ENCODE measurements at regions not wholly inside any gene's neighbourhood (a gene's known extent, or its start where the extent isn't known, plus 50 kb on each side); places are given as distances from the start of the nearest gene placed in this dataset.
A peak's percentile ranks its signal among the peaks of the same experiment; 100 is the strongest.

GRCh38 chr11:119920666-119921387, 191.8 kb upstream of the NECTIN1 start:
- no peak overlapping the region for H3K9ac ChIP-seq (ENCODE audit: low read depth in 1 of 2, low read length in 2 of 2)
- WGBS, result 88% methylated on average over 27 of the region's 27 CpGs
- H3K36me3 ChIP-seq (ENCODE audit: control insufficient read depth in 4 of 4, insufficient read depth in 3 of 4, low read depth in 1 of 4, low read length in 3 of 4), result no peaks in the 10 kb centered on the region
- no peaks in the 10 kb centered on the region for H3K4me1 ChIP-seq (ENCODE audit: control insufficient read depth in 4 of 4, insufficient read depth in 4 of 4, low read length in 3 of 4)
- no peaks in the 10 kb centered on the region for H3K9me3 ChIP-seq (ENCODE audit: control insufficient read depth in 4 of 4, low read length in 3 of 4)
- no peak overlapping the region for H3K4me3 ChIP-seq (ENCODE audit: low read depth in 1 of 3, low read length in 3 of 3)
- no peaks in the 10 kb centered on the region for H3K27me3 ChIP-seq (ENCODE audit: control insufficient read depth in 4 of 4, insufficient read depth in 4 of 4, low read length in 3 of 4)
- TF ChIP-seq CTCF (IDR thresholded peaks at IDR 0.05; ENCODE audit: low read depth, low read length, missing input control), result peak; percentile 1
- TF ChIP-seq REST (IDR thresholded peaks at IDR 0.05), result no peak
- no peak for DNase-seq (ENCODE audit: low spot score)
- H3K27ac ChIP-seq (ENCODE audit: low read depth in 1 of 2, low read length in 2 of 2), result no peak overlapping the region

- no peaks in the 10 kb centered on the region for H3K36me3 ChIP-seq (ENCODE audit: control insufficient read depth in 4 of 4, insufficient read depth in 3 of 4, low read depth in 1 of 4, low read length in 3 of 4)
- H3K4me1 ChIP-seq (ENCODE audit: control insufficient read depth in 4 of 4, insufficient read depth in 4 of 4, low read length in 3 of 4), result no peaks in the 10 kb centered on the region
- TF ChIP-seq ZBTB33 (IDR thresholded peaks at IDR 0.05), result no peak
- TF ChIP-seq GABPA (IDR thresholded peaks at IDR 0.05 in 1 of 2, conservative IDR thresholded peaks at IDR 0.05 in 1 of 2), result no peak
- TF ChIP-seq FOXA1 (IDR thresholded peaks at IDR 0.05), result no peak
- TF ChIP-seq MAX (IDR thresholded peaks at IDR 0.05), result no peak
- no peak for TF ChIP-seq CTCF (IDR thresholded peaks at IDR 0.05; ENCODE audit: low read depth, low read length, missing input control)
- H3K9ac ChIP-seq (ENCODE audit: low read depth in 1 of 2, low read length in 2 of 2), result no peak overlapping the region
- H3K27me3 ChIP-seq (ENCODE audit: control insufficient read depth in 4 of 4, insufficient read depth in 4 of 4, low read length in 3 of 4), result no peaks in the 10 kb centered on the region
- H3K4me3 ChIP-seq (ENCODE audit: low read depth in 1 of 3, low read length in 3 of 3), result no peak overlapping the region
- no peak overlapping the region for H3K27ac ChIP-seq (ENCODE audit: low read depth in 1 of 2, low read length in 2 of 2)
- WGBS, result 79% methylated on average over 6 of the region's 6 CpGs
- no peak for DNase-seq (ENCODE audit: low spot score)
- H3K9me3 ChIP-seq (ENCODE audit: control insufficient read depth in 4 of 4, low read length in 3 of 4), result no peaks in the 10 kb centered on the region
These were observed 190.7 kb upstream of the NECTIN1 start for GRCh38 chr11:119919656-119920055.

Data from liver (tissue), 8 donors.